T-helper 1 cell treated with Interleukin-12 subunit alpha and Interleukin-12 subunit beta and Interleukin-4 antibody, amounts not matched to agents 30 ng/mL and 1 ng/mL, for 36 hours (primary cell): ENCODE measurements at regions not wholly inside any gene's neighbourhood (a gene's known extent, or its start where the extent isn't known, plus 50 kb on each side); places are given as distances from the start of the nearest gene placed in this dataset.

Source experiments
- intact Hi-C: fragments of 100-400 bp; cut with micrococcal nuclease; formaldehyde crosslinking; loops from one replicate; pipeline ENCODE4 v1.15.1; 2024

DNA sequence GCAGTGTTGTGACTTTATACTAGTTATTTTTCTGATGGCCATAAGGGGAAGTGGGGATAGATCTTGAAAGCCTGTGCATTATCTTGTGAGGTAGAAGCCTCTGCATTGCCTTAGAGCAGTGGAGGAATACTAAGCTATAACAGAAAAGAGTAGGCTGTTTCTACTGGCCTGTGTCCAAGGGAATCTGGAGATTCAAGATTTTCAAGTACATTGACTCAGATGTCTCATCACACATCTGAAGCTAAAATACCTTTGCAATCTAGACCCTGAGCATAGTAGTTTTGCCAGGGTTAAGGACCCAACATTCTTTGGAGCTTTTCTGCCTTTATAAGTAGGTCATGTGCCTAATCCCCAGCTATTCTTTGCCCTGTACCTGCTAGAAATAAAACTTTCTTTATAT is 272.3 kb downstream of the TENT5A start:
- intact Hi-C loops = no loop called here

DNA sequence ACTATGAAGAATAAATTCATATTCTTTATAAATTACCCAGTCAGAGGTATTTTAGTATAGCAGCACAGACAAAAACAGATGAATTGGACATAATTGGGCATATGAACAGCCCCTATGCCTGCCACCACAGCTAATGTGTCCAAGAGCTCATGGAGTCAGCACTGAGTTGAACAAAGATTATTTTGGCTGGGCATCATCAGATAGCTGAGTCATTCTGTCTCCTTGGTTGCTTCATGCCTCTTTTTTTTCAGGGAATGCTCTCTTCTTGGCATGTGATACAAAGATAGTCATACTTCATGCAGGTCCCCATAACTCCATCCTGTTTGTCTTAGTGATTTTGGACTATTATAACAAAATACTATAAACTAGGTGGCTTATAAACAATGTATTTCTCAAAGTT is 275.6 kb downstream of the TENT5A start:
- intact Hi-C loops = no loop called here

- intact Hi-C loops = no loop called here
These were observed 276.8 kb downstream of the TENT5A start for GRCh38 chr6:81475646-81476045.

DNA sequence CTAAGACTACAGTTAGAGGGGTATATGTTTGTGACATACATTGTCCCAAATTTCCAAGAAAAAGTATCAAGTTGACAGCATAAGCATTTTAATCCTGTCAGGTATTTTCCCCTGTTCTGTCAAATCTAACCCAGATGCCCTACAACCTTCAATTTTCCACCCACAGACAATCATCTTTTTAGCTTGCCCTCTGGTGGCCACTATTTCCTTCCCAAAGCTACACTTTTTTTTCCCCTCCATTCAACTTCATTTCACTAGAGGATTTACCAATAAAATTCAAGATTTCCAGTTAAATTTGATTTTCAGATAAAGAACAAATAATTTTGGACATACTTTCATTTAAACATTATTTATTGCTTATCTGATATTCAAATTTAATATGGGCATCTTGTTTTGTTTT is 286.6 kb downstream of the TENT5A start:
- intact Hi-C loops = no loop called here

DNA sequence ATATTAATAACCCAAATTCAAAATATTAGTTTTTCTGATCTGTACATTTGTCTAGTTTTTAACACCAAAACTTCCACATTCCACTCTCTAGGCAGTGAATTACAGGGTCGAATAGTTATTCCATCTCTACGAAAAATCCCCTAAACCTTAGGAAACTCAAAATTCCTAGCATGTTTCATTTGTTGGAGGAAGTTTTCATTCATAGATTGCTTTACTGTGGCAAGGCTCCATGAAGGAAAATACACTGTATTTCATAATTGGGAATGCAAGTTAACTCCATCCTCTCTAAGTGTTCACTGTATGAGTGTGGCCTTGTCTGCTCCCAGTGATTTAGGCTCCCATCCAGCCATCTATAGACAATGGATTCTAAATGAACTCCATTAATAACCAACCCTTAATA is 296.1 kb downstream of the TENT5A start:
- intact Hi-C loops = no loop called here

GRCh38 chr6:81455641-81456040 is 296.8 kb downstream of the TENT5A start:
- intact Hi-C loops = no loop called here

DNA sequence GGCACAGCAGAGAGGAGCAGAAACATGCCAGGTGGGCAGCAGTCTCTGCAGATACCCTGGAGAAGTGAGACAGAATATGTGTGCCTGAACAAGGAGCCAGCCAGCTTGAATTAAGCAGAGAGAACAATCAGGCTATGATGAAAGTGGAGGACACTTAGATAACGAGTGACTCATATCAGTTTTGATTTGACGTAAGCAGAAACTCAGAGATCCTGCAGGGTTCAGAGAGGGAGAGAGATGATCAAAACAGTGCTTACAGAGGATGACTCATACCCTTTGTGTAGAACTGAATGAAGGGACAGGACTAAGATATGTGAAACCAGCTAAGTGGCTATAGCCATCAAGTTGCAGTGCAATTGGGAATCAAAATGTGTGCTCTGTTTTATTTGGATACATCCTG is 300.7 kb downstream of the TENT5A start:
- intact Hi-C loops = no loop called here

DNA sequence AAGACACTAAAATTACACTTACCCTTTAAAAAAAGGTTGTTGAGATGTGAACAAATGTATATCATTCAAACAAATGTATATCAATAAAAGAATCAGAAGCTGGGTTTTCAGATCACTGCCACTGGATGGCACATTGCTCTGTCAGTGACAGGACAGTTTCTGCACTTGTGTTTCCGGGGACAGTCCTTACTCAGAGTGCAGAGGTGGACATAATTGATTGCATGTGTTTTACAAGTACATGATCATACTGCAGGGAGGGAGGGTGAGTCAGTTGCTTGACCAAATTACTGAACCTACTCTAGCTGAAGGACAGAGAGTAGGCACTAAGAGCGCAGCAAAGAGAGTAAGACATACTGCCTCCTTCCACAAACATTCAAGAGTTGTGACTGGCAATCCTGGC is 302.3 kb downstream of the TENT5A start:
- intact Hi-C loops = no loop called here

- intact Hi-C loops = no loop called here
These were observed 306.0 kb downstream of the TENT5A start for GRCh38 chr6:81446509-81446908.

- intact Hi-C loops = no loop called here
These were observed 313.1 kb downstream of the TENT5A start for GRCh38 chr6:81439417-81439816.

DNA sequence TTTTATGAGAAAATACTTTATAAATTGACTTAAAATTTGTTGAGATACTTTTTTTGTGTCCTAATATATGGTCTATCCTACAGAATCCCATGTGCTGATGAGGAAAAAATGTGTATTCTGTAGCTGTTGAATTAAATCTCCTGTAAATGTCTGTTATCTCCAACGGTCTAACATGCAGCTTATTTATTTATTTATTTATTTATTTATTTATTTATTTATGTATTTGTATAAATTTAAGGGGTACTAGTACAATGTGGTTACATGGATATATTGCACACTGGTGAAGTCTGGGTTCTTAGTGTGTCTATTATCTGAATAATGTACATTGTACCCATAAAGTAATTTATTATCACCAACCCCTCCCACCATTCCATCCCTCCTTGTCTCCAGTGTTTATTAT is 315.5 kb downstream of the TENT5A start:
- intact Hi-C loops = no loop called here

DNA sequence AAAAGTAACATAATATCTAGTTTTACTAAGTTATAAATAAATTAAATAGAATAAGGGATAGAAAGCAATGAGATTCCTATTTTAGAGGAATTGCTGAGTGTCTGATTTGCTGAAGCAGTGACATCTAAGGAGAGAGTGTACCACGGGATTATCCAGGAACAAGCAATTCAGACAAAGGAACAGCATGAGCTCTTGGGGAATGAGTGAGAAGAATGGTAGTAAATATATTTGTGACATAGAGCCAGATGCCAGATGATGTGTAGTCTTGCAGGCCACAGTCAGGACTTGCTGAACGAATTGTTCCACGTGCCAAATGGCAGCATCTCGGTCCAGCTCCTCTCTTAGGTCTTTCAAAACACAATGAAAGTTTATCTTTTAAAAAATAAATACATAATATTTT is 339.2 kb downstream of the TENT5A start:
- intact Hi-C loops = no loop called here

GRCh38 chr6:81401970-81402690 is 350.4 kb downstream of the TENT5A start:
- intact Hi-C loops = no loop called here

DNA sequence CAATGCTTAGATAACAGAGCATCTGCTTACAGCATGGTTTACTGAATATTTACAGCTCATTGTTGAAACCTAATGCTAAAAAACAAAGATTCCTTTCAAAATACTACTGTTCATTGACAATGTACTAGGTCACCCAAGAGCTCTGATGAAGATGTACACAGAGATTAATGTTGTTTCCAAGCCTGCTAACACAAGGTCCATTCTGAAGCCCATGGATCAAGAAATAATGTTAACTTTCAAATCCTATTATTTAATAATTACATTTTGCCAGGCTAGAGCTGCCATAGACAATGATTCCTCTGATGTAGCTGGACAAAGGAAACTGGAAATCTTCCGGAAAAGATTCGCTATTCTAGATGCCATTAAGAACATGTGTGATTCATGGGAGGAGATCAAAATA is 355.6 kb downstream of the TENT5A start:
- intact Hi-C loops = no loop called here

DNA sequence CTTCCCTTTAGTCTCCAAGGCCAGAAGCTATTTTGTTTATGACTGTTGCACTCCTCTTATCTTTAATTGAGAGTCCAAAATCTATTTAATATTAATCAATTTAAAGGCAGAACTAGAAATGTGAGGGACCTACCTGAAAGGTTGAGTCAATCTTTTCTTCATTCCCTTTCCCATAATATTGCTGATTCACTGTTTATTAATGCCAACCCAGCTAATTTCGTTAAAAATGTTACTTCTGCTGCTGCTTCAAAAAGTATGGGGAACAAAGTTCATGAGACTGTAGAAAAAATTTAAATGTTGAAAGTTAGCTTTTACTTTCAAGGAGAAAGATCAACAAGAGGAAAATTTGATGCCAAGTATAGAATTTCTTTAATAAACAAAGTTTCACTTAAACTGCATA is 365.3 kb downstream of the TENT5A start:
- intact Hi-C loops = no loop called here

DNA sequence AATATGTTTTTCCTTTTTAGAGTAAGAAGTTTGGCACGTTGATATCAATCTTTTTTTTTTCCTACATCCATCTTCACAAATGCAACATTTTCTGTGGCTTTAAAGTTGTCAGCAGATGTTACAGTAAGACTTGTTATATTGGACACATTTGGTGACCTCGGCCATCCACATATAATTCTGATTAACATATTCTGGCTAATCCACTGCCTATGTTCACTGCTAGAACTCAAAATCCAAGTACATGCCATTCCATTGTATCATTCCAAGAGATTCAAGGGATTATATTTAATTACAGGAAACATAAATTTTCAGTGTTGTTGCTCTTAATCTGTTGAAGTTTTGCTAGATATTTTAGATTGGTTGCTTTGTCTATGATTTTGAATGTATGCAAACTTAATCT is 367.6 kb downstream of the TENT5A start:
- intact Hi-C loops = no loop called here

- intact Hi-C loops = no loop called here
These were observed 369.0 kb downstream of the TENT5A start for GRCh38 chr6:81383472-81383871.

DNA sequence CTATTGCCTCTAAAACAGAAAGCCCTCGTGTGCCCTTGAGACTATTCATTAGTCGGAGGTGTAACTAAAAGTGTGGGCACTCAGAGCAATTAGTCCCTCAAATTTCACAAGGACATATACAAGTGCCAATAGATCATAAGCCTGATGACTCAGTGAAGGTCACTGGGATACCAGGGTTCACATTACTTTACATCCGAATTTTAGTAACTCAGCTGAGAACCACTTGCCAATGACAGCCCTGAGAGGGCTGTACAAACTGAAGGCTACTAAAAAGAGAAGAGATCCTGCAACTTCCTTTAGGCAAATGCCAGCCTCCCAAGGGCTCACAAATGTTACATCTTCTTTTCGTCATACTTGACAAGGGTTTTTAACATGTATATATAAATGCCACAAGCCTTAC is 369.6 kb downstream of the TENT5A start:
- intact Hi-C loops = no loop called here

- intact Hi-C loops = no loop called here
These were observed 371.0 kb downstream of the TENT5A start for GRCh38 chr6:81381382-81381916.

- intact Hi-C loops = no loop called here
These were observed 371.7 kb downstream of the TENT5A start for GRCh38 chr6:81380718-81381338.

GRCh38 chr6:81376745-81377144 is 375.7 kb downstream of the TENT5A start:
- intact Hi-C loops = no loop called here

DNA sequence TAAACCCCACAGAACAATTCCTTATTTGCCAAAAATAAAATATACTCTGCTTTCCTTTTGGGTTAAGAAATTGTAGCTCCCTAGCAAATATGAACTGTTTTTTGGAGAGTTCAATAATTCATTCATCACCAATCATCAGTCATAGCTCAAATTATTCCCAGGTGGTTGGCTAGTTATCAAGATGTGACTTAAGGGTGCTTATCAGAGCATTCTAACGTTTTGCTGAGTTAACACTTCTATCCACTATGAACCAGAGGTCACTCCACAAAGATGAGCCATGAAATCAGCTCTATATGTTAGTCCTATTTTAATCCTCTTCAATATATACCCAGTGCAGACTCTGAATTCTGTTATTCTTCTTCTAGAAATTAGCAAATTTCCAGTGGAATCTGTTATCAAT is 379.1 kb downstream of the TENT5A start:
- intact Hi-C loops = no loop called here

DNA sequence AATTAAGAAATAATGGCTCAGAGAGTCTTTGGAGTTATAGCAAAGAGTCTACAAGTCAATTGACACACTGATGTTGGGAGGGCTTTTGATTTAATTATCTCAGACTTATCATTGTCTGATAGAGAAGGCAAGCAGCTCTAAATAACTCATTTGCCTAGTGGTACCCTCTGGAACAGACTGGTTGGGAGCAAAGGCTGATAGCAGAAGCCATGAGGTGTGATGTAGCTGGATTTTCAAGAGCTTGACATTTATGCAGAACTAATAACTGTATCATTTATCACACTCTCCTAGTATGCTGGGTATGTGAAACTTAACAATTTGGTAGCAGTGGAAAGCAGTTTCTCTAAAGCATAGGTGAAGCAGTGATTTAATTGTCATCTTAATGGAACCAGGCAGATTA is 380.6 kb downstream of the TENT5A start:
- intact Hi-C loops = no loop called here
